H1 (cell line): ENCODE measurements at regions not wholly inside any gene's neighbourhood (a gene's known extent, or its start where the extent isn't known, plus 50 kb on each side); places are given as distances from the start of the nearest gene placed in this dataset.

Experiments
- BACH1 ChIP-seq: IDR thresholded peaks from 2 replicates; pipeline ENCODE4 v1.6.1; 2012; ENCODE audit warnings: low read length, improper control_type of control experiment
- MAFK ChIP-seq: IDR thresholded peaks from 2 replicates; pipeline ENCODE4 v1.6.1; 2012; ENCODE audit warnings: low read depth, mild to moderate bottlenecking, improper control_type of control experiment, low read length
- PHF8 ChIP-seq: fragments of 200-600 bp; sonication (generic); conservative IDR thresholded peaks from 2 replicates; pipeline ENCODE4 v1.7.1; 2012; ENCODE audit warnings: low read depth, mild to moderate bottlenecking, inconsistent platforms, low read length, moderate library complexity

DNA sequence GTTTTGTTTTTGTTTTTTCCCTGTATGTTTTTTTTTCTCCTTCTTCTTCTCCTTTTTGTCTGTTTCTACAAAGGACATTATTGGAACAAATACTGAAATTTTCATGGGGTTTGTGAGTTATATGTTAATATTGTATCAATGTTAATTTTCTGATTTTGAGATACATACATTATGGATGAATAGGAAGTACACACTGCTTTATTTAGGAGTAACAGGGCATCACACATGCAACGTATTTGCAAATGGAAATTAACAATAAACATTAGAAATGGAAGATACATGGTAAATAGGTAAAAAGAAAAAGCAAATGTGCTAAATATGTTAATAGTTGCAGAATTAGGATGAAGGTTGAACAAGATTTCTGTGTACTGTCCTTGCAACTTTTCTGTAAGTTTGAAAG is 477.2 kb upstream of the INTU start (continued):
- TF ChIP-seq BACH1 = no peak
- no peak for TF ChIP-seq MAFK
- TF ChIP-seq PHF8 = no peak
